ENCODE measurements at regions not wholly inside any gene's neighbourhood (a gene's known extent, or its start where the extent isn't known, plus 50 kb on each side); places are given as distances from the start of the nearest gene placed in this dataset.

- no peak for DNase-seq (ENCODE audit: extremely low read depth, insufficient read length)
- Histone ChIP-seq H3K4me3 (replicated peaks; ENCODE audit: low read depth, low read length) (no peak overlapping the region), H3K36me3 (ENCODE audit: control insufficient read depth, insufficient read depth, low read length) (no peaks in the 10 kb centered on the region), H3K27me3 (replicated peaks; ENCODE audit: control insufficient read depth, insufficient read depth, low read length) (no peaks in the 10 kb centered on the region)
- TF ChIP-seq, protein P1, sequence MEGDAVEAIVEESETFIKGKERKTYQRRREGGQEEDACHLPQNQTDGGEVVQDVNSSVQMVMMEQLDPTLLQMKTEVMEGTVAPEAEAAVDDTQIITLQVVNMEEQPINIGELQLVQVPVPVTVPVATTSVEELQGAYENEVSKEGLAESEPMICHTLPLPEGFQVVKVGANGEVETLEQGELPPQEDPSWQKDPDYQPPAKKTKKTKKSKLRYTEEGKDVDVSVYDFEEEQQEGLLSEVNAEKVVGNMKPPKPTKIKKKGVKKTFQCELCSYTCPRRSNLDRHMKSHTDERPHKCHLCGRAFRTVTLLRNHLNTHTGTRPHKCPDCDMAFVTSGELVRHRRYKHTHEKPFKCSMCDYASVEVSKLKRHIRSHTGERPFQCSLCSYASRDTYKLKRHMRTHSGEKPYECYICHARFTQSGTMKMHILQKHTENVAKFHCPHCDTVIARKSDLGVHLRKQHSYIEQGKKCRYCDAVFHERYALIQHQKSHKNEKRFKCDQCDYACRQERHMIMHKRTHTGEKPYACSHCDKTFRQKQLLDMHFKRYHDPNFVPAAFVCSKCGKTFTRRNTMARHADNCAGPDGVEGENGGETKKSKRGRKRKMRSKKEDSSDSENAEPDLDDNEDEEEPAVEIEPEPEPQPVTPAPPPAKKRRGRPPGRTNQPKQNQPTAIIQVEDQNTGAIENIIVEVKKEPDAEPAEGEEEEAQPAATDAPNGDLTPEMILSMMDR (IDR thresholded peaks at IDR 0.05; ENCODE audit: insufficient read depth, low read length, poor library complexity, severe bottlenecking) = no peak
Measured at GRCh38 chr7:110587294-110587693, 503.6 kb upstream of the LRRN3 start.

- Histone ChIP-seq H3K4me3 (replicated peaks; ENCODE audit: low read depth, low read length) (no peak overlapping the region), H3K36me3 (ENCODE audit: control insufficient read depth, insufficient read depth, low read length) (no peaks in the 10 kb centered on the region), H3K27me3 (replicated peaks; ENCODE audit: control insufficient read depth, insufficient read depth, low read length) (no peaks in the 10 kb centered on the region)
- no peak for DNase-seq (ENCODE audit: extremely low read depth, insufficient read length)
- TF ChIP-seq, protein P1 (IDR thresholded peaks at IDR 0.05; ENCODE audit: insufficient read depth, low read length, poor library complexity, severe bottlenecking) = peak; percentile 7
Measured at GRCh38 chr7:110590415-110590814, 500.5 kb upstream of the LRRN3 start.

GRCh38 chr7:110591341-110591740, 499.6 kb upstream of the LRRN3 start:
- DNase-seq (ENCODE audit: extremely low read depth, insufficient read length) = no peak
- Histone ChIP-seq H3K36me3 (ENCODE audit: control insufficient read depth, insufficient read depth, low read length) (no peaks in the 10 kb centered on the region), H3K4me3 (replicated peaks; ENCODE audit: low read depth, low read length) (no peak overlapping the region), H3K27me3 (replicated peaks; ENCODE audit: control insufficient read depth, insufficient read depth, low read length) (no peaks in the 10 kb centered on the region)
- TF ChIP-seq, protein P1 (IDR thresholded peaks at IDR 0.05; ENCODE audit: insufficient read depth, low read length, poor library complexity, severe bottlenecking) = no peak

DNA sequence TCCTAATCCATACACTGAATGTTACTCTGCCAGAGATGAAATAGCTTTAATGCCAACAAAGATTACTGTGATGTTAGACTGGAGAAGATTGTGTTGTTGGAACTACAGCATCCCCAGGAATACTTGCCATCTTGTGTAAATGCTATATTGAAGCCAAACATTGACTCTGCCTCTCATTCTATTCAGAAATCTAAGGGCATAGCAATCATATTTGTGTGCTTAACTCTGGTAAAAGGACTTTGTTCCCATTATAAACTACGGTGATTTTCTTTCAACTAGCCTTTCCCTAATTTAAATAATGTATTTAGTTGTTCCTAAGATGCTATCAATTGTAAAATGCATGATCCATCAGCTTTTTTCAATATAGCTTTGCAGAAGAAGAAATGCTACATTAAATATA, 498.4 kb upstream of the LRRN3 start:
- no peak overlapping the region for H3K4me3 ChIP-seq (replicated peaks; ENCODE audit: low read depth, low read length)
- TF ChIP-seq, protein P1 (IDR thresholded peaks at IDR 0.05; ENCODE audit: insufficient read depth, low read length, poor library complexity, severe bottlenecking) = no peak

GRCh38 chr7:110593355-110593754, 497.6 kb upstream of the LRRN3 start:
- H3K36me3 ChIP-seq (ENCODE audit: control insufficient read depth, insufficient read depth, low read length) = no peaks in the 10 kb centered on the region
- no peaks in the 10 kb centered on the region for H3K27me3 ChIP-seq (replicated peaks; ENCODE audit: control insufficient read depth, insufficient read depth, low read length)
- no peak for DNase-seq (ENCODE audit: extremely low read depth, insufficient read length)
- TF ChIP-seq, protein P1 (IDR thresholded peaks at IDR 0.05; ENCODE audit: insufficient read depth, low read length, poor library complexity, severe bottlenecking) = no peak
- no peak overlapping the region for H3K4me3 ChIP-seq (replicated peaks; ENCODE audit: low read depth, low read length)

More for the DNA sequence above, 498.4 kb upstream of the LRRN3 start:
- Histone ChIP-seq H3K36me3 (ENCODE audit: control insufficient read depth, insufficient read depth, low read length) (no peaks in the 10 kb centered on the region), H3K27me3 (replicated peaks; ENCODE audit: control insufficient read depth, insufficient read depth, low read length) (no peaks in the 10 kb centered on the region)
- no peak for DNase-seq (ENCODE audit: extremely low read depth, insufficient read length)

GRCh38 chr7:110595694-110596093, 495.2 kb upstream of the LRRN3 start:
- no peak for DNase-seq (ENCODE audit: extremely low read depth, insufficient read length)
- Histone ChIP-seq H3K27me3 (replicated peaks; ENCODE audit: control insufficient read depth, insufficient read depth, low read length) (no peaks in the 10 kb centered on the region), H3K36me3 (ENCODE audit: control insufficient read depth, insufficient read depth, low read length) (no peaks in the 10 kb centered on the region), H3K4me3 (replicated peaks; ENCODE audit: low read depth, low read length) (no peak overlapping the region)
- TF ChIP-seq, protein P1 (IDR thresholded peaks at IDR 0.05; ENCODE audit: insufficient read depth, low read length, poor library complexity, severe bottlenecking) = no peak
